Trophoblast cell (in vitro differentiated cells and primary cell): ENCODE measurements at regions not wholly inside any gene's neighbourhood (a gene's known extent, or its start where the extent isn't known, plus 50 kb on each side); places are given as distances from the start of the nearest gene placed in this dataset.

Experiments
- DNase-seq, 2 donors: peaks; one replicate each; pipeline ENCODE4 v3.0.0-alpha.2; 2016
- H2AFZ ChIP-seq: 2 replicates; pipeline ENCODE4 v1.6.1; 2013; ENCODE audit warnings: low read length, moderate library complexity, mild to moderate bottlenecking; ENCODE audit not compliant: insufficient read depth, poor library complexity
- H2AK5ac ChIP-seq: 2 replicates; pipeline ENCODE4 v1.6.1; 2013; ENCODE audit warnings: mild to moderate bottlenecking, low read length
- H2BK120ac ChIP-seq: 2 replicates; pipeline ENCODE4 v1.6.1; 2013; ENCODE audit warnings: low read length, mild to moderate bottlenecking, moderate library complexity; ENCODE audit not compliant: insufficient read depth, poor library complexity
- H2BK12ac ChIP-seq: 2 replicates; pipeline ENCODE4 v1.6.1; 2013; ENCODE audit warnings: mild to moderate bottlenecking, low read length, moderate library complexity
- H2BK5ac ChIP-seq: 2 replicates; pipeline ENCODE4 v1.6.1; 2013; ENCODE audit warnings: low read length, low read depth, moderate library complexity, mild to moderate bottlenecking; ENCODE audit not compliant: poor library complexity
- H3K14ac ChIP-seq: 2 replicates; pipeline ENCODE4 v1.6.1; 2013; ENCODE audit warnings: mild to moderate bottlenecking, low read length
- H3K18ac ChIP-seq: 2 replicates; pipeline ENCODE4 v1.6.1; 2013; ENCODE audit warnings: mild to moderate bottlenecking, low read length
- H3K23ac ChIP-seq: 2 replicates; pipeline ENCODE4 v1.6.1; 2013; ENCODE audit warnings: low read length
- H3K27ac ChIP-seq: 2 replicates; pipeline ENCODE4 v1.5.1; 2013; ENCODE audit warnings: low read depth, mild to moderate bottlenecking, inconsistent platforms, low read length, moderate library complexity
- H3K27me3 ChIP-seq: 2 replicates; pipeline ENCODE4 v1.6.1; 2013; ENCODE audit warnings: inconsistent platforms, mild to moderate bottlenecking, low read length, moderate library complexity; ENCODE audit not compliant: insufficient read depth
- H3K36me3 ChIP-seq, 2 experiments: 1 replicate in 1 of 2; 2 replicates in 1 of 2; pipeline ENCODE4 v1.6.1; 2013; ENCODE audit warnings: low read length in 2 of 2, mild to moderate bottlenecking in 2 of 2, moderate library complexity in 1 of 2; ENCODE audit not compliant: insufficient read depth in 2 of 2, control insufficient read depth in 1 of 2
- H3K4ac ChIP-seq: 2 replicates; pipeline ENCODE4 v1.6.1; 2013; ENCODE audit warnings: low read depth, mild to moderate bottlenecking, low read length, moderate library complexity
- H3K4me1 ChIP-seq, 2 experiments: 1 replicate in 1 of 2; 2 replicates in 1 of 2; pipeline ENCODE4 v1.6.1; 2013; ENCODE audit warnings: low read length in 2 of 2, mild to moderate bottlenecking in 2 of 2, moderate library complexity in 1 of 2; ENCODE audit not compliant: insufficient read depth in 2 of 2, control insufficient read depth in 1 of 2
- H3K4me2 ChIP-seq: 2 replicates; pipeline ENCODE4 v1.6.1; 2013; ENCODE audit warnings: inconsistent platforms, mild to moderate bottlenecking, low read length, moderate library complexity
- H3K4me3 ChIP-seq: 2 replicates; pipeline ENCODE4 v1.5.1; 2013; ENCODE audit warnings: mild to moderate bottlenecking, low read depth, low read length, inconsistent platforms
- H3K79me1 ChIP-seq: one replicate; pipeline ENCODE4 v1.6.1; 2013; ENCODE audit warnings: low read length
- H3K79me2 ChIP-seq: 2 replicates; pipeline ENCODE4 v1.6.1; 2013; ENCODE audit warnings: low read length, mild to moderate bottlenecking; ENCODE audit not compliant: control insufficient read depth, insufficient read depth, poor library complexity
- H3K9ac ChIP-seq: 2 replicates; pipeline ENCODE4 v1.6.1; 2013; ENCODE audit warnings: mild to moderate bottlenecking, low read length
- H3K9me3 ChIP-seq: 2 replicates; pipeline ENCODE4 v1.6.1; 2013; ENCODE audit warnings: low read depth, mild to moderate bottlenecking, control low read depth, inconsistent platforms, low read length; ENCODE audit not compliant: insufficient read depth
- H4K12ac ChIP-seq: 2 replicates; pipeline ENCODE4 v1.6.1; 2013; ENCODE audit warnings: low read depth, mild to moderate bottlenecking, low read length, moderate library complexity
- H4K8ac ChIP-seq: 2 replicates; pipeline ENCODE4 v1.6.1; 2013; ENCODE audit warnings: low read depth, mild to moderate bottlenecking, low read length, moderate library complexity
- H4K91ac ChIP-seq: one replicate; pipeline ENCODE4 v1.6.1; 2013; ENCODE audit warnings: low read depth, mild to moderate bottlenecking, low read length, moderate library complexity
- WGBS: extraction: QIAGEN DNeasy Blood & Tissue Kit; methylation state at CpG from one replicate; pipeline ENCODE4 v1.1.7; 2013; ENCODE audit warnings: missing lambda C conversion rate; ENCODE audit not compliant: insufficient read length, insufficient coverage; ENCODE audit errors: extremely low coverage; 5-methylcytosine and 5-hydroxymethylcytosine counted together

DNA sequence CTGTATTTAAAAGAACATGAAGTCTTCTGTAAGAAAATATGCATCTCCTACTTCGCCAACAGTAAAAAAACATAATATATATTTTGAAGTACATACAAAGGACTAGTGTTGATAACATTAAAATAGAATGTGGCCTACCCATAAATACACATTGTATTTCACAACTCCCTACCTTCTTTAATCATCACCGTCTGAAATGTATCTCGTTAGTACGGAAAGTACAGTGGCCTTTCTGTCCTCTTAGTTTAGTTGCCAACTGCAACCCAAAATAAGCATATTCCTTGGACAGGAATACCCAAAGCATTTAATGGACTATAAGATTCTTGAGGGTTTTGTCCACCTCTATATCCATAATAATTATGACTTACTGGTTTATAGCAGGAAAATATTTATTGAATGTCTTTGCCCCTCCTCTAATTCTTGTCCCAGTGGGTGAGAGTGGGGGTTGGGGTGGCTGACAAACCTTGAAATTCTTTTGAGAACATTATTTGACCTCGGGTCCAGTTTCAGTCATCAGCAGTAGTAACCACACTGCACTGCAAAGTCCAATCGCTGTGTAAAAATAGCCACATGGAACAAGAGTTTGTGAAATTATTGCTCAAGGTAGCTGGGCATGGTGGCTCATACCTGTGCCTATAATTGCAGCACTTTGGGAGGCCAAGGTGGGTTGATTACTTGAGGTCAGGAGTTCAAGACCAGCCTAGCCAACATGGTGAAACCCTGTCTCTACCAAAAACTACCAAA is 474.5 kb downstream of the KLHL13 start:
- DNase-seq: no peak
- no peak overlapping the region for H2AK5ac ChIP-seq
- H3K14ac ChIP-seq: no peak overlapping the region
- H4K91ac ChIP-seq: no peak overlapping the region
- no peak overlapping the region for H2AFZ ChIP-seq
- H3K23ac ChIP-seq: no peak overlapping the region
- H3K4me1 ChIP-seq: no peaks in the 10 kb centered on the region
- no peak overlapping the region for H2BK12ac ChIP-seq
- no peak overlapping the region for H2BK5ac ChIP-seq
- no peaks in the 10 kb centered on the region for H3K79me1 ChIP-seq
- H3K9me3 ChIP-seq: no peaks in the 10 kb centered on the region
- no peak overlapping the region for H3K9ac ChIP-seq
- H3K36me3 ChIP-seq: no peaks in the 10 kb centered on the region
- H3K4ac ChIP-seq: no peak overlapping the region
- H3K79me2 ChIP-seq: no peaks in the 10 kb centered on the region
- H3K27me3 ChIP-seq: no peaks in the 10 kb centered on the region
- no peak overlapping the region for H2BK120ac ChIP-seq
- no peak overlapping the region for H3K4me3 ChIP-seq
- H3K27ac ChIP-seq: no peak overlapping the region
- H4K12ac ChIP-seq: no peak overlapping the region
- H3K18ac ChIP-seq: no peak overlapping the region
- no peak overlapping the region for H3K4me2 ChIP-seq
- WGBS: no CpG with 5 or more reads among the region's 6 CpGs
- H4K8ac ChIP-seq: no peak overlapping the region

GRCh38 chrX:117636826-117637225 is 479.8 kb downstream of the KLHL13 start:
- H2BK5ac ChIP-seq: no peak overlapping the region
- H3K4ac ChIP-seq: no peak overlapping the region
- H3K79me2 ChIP-seq: no peaks in the 10 kb centered on the region
- H3K18ac ChIP-seq: no peak overlapping the region
- no peaks in the 10 kb centered on the region for H3K36me3 ChIP-seq
- no peak overlapping the region for H4K12ac ChIP-seq
- H3K27ac ChIP-seq: no peak overlapping the region
- no peaks in the 10 kb centered on the region for H3K79me1 ChIP-seq
- no peaks in the 10 kb centered on the region for H3K9me3 ChIP-seq
- DNase-seq: no peak
- no peaks in the 10 kb centered on the region for H3K4me1 ChIP-seq
- H3K4me2 ChIP-seq: no peak overlapping the region
- no peak overlapping the region for H3K23ac ChIP-seq
- no peak overlapping the region for H2AFZ ChIP-seq
- H3K27me3 ChIP-seq: no peaks in the 10 kb centered on the region
- H4K8ac ChIP-seq: no peak overlapping the region
- no peak overlapping the region for H3K4me3 ChIP-seq
- no peak overlapping the region for H2BK12ac ChIP-seq
- H3K9ac ChIP-seq: no peak overlapping the region
- WGBS: no CpG with 5 or more reads among the region's 1 CpG
- no peak overlapping the region for H2AK5ac ChIP-seq
- H4K91ac ChIP-seq: no peak overlapping the region
- H2BK120ac ChIP-seq: no peak overlapping the region
- no peak overlapping the region for H3K14ac ChIP-seq

DNA sequence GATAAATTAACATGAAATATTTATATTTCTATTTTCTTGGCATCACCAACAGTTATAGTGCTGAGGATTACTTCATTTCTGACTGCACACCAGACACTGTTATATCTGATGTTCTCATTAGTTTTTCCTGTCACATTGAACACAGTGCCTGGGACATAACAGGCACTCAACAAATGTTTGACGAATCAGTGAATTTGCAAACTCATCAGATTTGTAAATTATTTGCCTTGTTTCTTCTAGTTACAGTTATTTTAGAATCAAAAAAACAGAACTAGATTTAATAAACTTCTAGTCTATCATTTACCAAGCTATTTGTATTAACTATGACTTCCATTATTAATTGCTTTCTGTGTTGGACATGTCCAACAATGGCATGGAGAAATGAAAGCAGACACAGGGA is 483.3 kb downstream of the KLHL13 start:
- Histone ChIP-seq H3K23ac (no peak overlapping the region), H2AFZ (no peak overlapping the region), H3K27ac (no peak overlapping the region), H3K4ac (no peak overlapping the region), H3K4me3 (no peak overlapping the region), H3K27me3 (no peaks in the 10 kb centered on the region), H2BK12ac (no peak overlapping the region), H2AK5ac (no peak overlapping the region), H3K79me2 (no peaks in the 10 kb centered on the region), H3K4me1 (no peaks in the 10 kb centered on the region), H4K91ac (no peak overlapping the region), H2BK120ac (no peak overlapping the region), H2BK5ac (no peak overlapping the region), H3K36me3 (no peaks in the 10 kb centered on the region), H3K14ac (no peak overlapping the region), H3K9ac (no peak overlapping the region), H4K8ac (no peak overlapping the region), H3K9me3 (no peaks in the 10 kb centered on the region), H3K4me2 (no peak overlapping the region), H4K12ac (no peak overlapping the region), H3K18ac (no peak overlapping the region), H3K79me1 (no peaks in the 10 kb centered on the region)
- no peak for DNase-seq
- no CpG with 5 or more reads among the region's 1 CpG for WGBS

DNA sequence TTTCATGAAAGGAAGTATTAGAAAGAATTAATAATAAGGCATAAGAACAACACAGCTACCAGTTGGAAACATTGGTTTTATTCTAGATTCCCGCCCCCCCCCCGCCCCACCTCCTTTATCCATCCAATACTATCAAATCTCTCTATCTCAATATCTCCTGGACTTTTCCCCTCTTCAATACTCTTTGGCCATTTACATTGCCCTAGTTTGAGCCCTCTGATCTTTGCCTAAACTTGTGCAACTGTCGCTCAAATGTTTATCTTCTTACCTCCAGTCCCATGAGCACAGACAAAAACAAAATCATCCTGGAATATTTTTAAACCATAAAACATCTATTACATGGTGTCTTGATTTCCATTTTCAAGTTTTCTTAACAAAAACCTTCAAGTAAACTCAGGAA is 488.2 kb downstream of the KLHL13 start:
- Histone ChIP-seq H3K79me2 (no peaks in the 10 kb centered on the region), H4K91ac (no peak overlapping the region), H3K27ac (no peak overlapping the region), H3K79me1 (no peaks in the 10 kb centered on the region), H3K4me2 (no peak overlapping the region), H3K9me3 (no peaks in the 10 kb centered on the region), H2BK12ac (no peak overlapping the region), H3K4me1 (no peaks in the 10 kb centered on the region), H2BK5ac (no peak overlapping the region), H2AFZ (no peak overlapping the region), H3K23ac (no peak overlapping the region), H3K9ac (no peak overlapping the region), H3K4ac (no peak overlapping the region), H3K14ac (no peak overlapping the region), H2BK120ac (no peak overlapping the region), H3K27me3 (no peaks in the 10 kb centered on the region), H4K12ac (no peak overlapping the region), H3K36me3 (no peaks in the 10 kb centered on the region), H3K18ac (no peak overlapping the region), H2AK5ac (no peak overlapping the region), H3K4me3 (no peak overlapping the region), H4K8ac (no peak overlapping the region)
- no peak for DNase-seq
- no CpG with 5 or more reads among the region's 3 CpGs for WGBS
